Progenitor cell of endocrine pancreas (in vitro differentiated cells): ENCODE measurements at regions not wholly inside any gene's neighbourhood (a gene's known extent, or its start where the extent isn't known, plus 50 kb on each side); places are given as distances from the start of the nearest gene placed in this dataset.

ENCODE experiments used
- DNase-seq: peaks from one replicate; pipeline ENCODE4 v3.0.0; 2021; ENCODE audit warnings: low spot score; ENCODE audit not compliant: unreplicated experiment
- H3K27ac Mint-ChIP-seq: 2 replicates; pipeline ENCODE4 v1.8.0; 2021; ENCODE audit warnings: mild to moderate bottlenecking, moderate library complexity, mixed read lengths
- H3K27me3 Mint-ChIP-seq: 2 replicates; pipeline ENCODE4 v1.8.0; 2021; ENCODE audit warnings: mixed read lengths
- H3K36me3 Mint-ChIP-seq: 2 replicates; pipeline ENCODE4 v1.8.0; 2022; ENCODE audit warnings: mixed read lengths; ENCODE audit not compliant: insufficient read depth
- H3K4me1 Mint-ChIP-seq: 2 replicates; pipeline ENCODE4 v1.8.0; 2021; ENCODE audit warnings: low read depth, mixed read lengths
- H3K4me3 Mint-ChIP-seq: 2 replicates; pipeline ENCODE4 v1.8.0; 2021; ENCODE audit warnings: low read depth, mild to moderate bottlenecking, moderate library complexity, mixed read lengths
- H3K9me3 Mint-ChIP-seq: 2 replicates; pipeline ENCODE4 v1.8.0; 2021; ENCODE audit warnings: low read depth, mixed read lengths
- TF ChIP-seq, protein P1 (sequence below): fragments of 200-600 bp; sonication (generic); IDR thresholded peaks from one replicate; pipeline ENCODE4 v1.5.0; 2021; ENCODE audit warnings: antibody characterized with exemption, mild to moderate bottlenecking; ENCODE audit not compliant: unreplicated experiment

DNA sequence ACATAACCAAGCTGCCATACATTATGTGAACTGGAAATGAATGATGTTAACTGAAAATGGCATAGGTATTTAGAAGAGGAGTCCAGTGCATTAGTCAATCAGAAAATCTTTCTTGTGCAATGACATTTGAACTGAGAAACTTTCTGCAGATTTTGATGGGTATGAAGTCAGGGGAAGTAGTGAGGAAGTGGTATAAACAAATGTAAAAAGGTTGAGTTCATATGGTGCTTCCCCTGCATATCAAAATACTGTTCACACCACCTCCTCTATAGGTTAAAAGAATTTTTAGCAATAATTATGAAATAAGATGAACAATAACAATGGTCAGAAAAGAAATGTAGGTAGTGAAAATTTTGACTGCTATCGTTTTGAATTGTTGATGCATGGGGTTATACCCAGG, 800.0 kb downstream of the SLITRK6 start:
- H3K9me3 Mint-ChIP-seq: no peaks in the 10 kb centered on the region
- H3K27me3 Mint-ChIP-seq: no peaks in the 10 kb centered on the region
- no peaks in the 10 kb centered on the region for H3K36me3 Mint-ChIP-seq
- no peak overlapping the region for H3K27ac Mint-ChIP-seq
- TF ChIP-seq, protein P1, sequence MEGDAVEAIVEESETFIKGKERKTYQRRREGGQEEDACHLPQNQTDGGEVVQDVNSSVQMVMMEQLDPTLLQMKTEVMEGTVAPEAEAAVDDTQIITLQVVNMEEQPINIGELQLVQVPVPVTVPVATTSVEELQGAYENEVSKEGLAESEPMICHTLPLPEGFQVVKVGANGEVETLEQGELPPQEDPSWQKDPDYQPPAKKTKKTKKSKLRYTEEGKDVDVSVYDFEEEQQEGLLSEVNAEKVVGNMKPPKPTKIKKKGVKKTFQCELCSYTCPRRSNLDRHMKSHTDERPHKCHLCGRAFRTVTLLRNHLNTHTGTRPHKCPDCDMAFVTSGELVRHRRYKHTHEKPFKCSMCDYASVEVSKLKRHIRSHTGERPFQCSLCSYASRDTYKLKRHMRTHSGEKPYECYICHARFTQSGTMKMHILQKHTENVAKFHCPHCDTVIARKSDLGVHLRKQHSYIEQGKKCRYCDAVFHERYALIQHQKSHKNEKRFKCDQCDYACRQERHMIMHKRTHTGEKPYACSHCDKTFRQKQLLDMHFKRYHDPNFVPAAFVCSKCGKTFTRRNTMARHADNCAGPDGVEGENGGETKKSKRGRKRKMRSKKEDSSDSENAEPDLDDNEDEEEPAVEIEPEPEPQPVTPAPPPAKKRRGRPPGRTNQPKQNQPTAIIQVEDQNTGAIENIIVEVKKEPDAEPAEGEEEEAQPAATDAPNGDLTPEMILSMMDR: no peak
- no peak overlapping the region for H3K4me3 Mint-ChIP-seq
- peaks cover 6% of the 10 kb centered on the region for H3K4me1 Mint-ChIP-seq
- no peak for DNase-seq

DNA sequence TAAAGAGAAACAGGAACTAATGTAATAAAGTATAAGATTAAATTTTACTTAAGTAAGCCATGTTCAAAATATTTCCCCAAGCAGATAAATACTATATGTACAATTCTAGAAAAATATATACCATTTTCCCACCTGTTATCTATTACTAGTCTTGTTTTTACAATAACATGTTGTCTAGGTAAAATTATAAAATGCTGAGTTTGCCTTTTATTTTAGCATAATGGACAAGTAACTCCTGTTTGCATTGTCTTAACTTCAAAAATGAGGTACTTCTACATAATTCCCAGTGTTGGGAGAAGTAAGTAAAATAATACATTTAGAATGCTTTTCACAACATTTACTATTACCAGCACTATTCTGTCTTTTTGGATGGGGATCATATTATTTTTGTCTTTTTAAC, 800.5 kb downstream of the SLITRK6 start:
- no peak for DNase-seq
- no peak overlapping the region for H3K27ac Mint-ChIP-seq
- no peak overlapping the region for H3K4me3 Mint-ChIP-seq
- no peaks in the 10 kb centered on the region for H3K27me3 Mint-ChIP-seq
- H3K9me3 Mint-ChIP-seq: no peaks in the 10 kb centered on the region
- no peaks in the 10 kb centered on the region for H3K36me3 Mint-ChIP-seq
- TF ChIP-seq, protein P1: no peak
- H3K4me1 Mint-ChIP-seq: peaks cover 6% of the 10 kb centered on the region

DNA sequence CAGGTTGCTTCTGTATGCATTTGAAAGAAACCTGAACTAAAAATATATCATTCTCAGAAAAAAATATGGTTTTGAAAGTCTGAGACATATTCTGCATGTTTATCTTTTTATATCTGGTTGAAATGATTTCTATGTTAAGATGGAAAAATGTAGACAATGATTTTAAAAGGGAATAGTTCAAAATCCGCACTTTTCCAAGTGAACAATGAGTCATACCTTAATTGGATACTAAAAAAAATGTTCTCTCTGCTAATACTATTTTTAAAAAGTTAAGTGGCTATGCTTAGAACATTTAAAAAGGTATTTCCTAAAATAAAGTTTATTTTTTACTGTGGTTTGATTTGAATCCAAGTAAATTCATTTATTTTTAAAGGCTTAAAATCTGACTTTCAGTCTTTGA, 801.4 kb downstream of the SLITRK6 start:
- TF ChIP-seq, protein P1: no peak
- Mint-ChIP-seq H3K27me3 (no peaks in the 10 kb centered on the region), H3K4me1 (peaks cover 6% of the 10 kb centered on the region), H3K4me3 (no peak overlapping the region), H3K36me3 (no peaks in the 10 kb centered on the region), H3K9me3 (no peaks in the 10 kb centered on the region), H3K27ac (no peak overlapping the region)
- DNase-seq: no peak

DNA sequence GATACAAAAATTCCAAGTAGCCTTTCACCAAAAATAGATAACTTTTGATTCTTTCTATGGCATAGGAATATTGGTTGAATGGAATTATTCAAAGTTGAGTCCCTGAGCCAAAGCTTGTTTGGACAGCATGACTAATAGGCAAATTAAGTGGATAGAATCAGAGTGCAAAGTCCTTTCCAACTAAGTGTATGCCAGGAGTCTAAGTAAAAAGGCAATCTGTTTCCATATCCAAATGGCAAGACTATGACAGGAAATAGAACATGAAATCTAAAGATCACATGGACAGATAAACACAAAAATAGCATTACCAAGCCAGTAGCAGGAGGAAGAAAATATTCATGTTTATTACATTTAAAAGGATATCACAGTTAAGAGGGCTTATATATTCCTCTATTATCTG, 804.6 kb downstream of the SLITRK6 start:
- peaks cover 6% of the 10 kb centered on the region for H3K4me1 Mint-ChIP-seq
- H3K9me3 Mint-ChIP-seq: peaks cover 5% of the 10 kb centered on the region
- H3K27ac Mint-ChIP-seq: no peak overlapping the region
- H3K27me3 Mint-ChIP-seq: no peaks in the 10 kb centered on the region
- H3K36me3 Mint-ChIP-seq: no peaks in the 10 kb centered on the region
- DNase-seq: no peak
- no peak overlapping the region for H3K4me3 Mint-ChIP-seq
- TF ChIP-seq, protein P1: no peak

DNA sequence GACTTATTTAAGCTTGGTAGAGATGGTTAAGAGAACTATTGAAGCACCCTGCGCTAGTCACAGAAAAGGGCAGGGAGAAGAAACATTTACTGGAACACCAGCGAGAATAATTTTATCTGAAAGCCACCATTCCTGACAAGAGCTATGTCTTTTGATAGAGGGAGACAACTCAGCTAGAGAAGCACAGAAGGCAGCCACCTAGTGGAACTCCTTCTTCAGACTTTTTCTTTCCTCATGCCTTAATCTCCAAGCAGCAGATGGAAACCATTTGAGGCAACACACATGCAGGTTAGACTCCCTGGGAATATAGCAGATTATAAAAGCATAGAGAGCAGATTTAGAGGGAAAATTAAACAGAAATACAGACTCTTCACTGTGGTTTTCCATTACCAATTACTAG, 813.4 kb downstream of the SLITRK6 start:
- no peaks in the 10 kb centered on the region for H3K4me1 Mint-ChIP-seq
- H3K9me3 Mint-ChIP-seq: peaks cover 8% of the 10 kb centered on the region
- H3K27ac Mint-ChIP-seq: no peak overlapping the region
- H3K36me3 Mint-ChIP-seq: no peaks in the 10 kb centered on the region
- H3K27me3 Mint-ChIP-seq: no peaks in the 10 kb centered on the region
- DNase-seq: no peak
- no peak overlapping the region for H3K4me3 Mint-ChIP-seq
- TF ChIP-seq, protein P1: no peak
